GM11168 (cell line): ENCODE measurements at regions not wholly inside any gene's neighbourhood (a gene's known extent, or its start where the extent isn't known, plus 50 kb on each side); places are given as distances from the start of the nearest gene placed in this dataset.

Experiments
- in situ Hi-C: fragments of 300-500 bp; cut with MboI; formaldehyde crosslinking; loops from one replicate; pipeline ENCODE4 v1.12.0; 2022; ENCODE audit warnings: low sequenced_read_pairs; ENCODE audit not compliant: unreplicated experiment

- in situ Hi-C loops: loop anchor here (25.0 kb wide), 1 partner anchor 337 kb away; no protein-coding TSS in a partner anchor
These were observed 121.3 kb upstream of the TRIM73 start for GRCh38 chr7:75274114-75274513.
